Mucosa of descending colon (tissue), 3 donors: ENCODE measurements at regions not wholly inside any gene's neighbourhood (a gene's known extent, or its start where the extent isn't known, plus 50 kb on each side); places are given as distances from the start of the nearest gene placed in this dataset.

Experiments used
- ATAC-seq: fragments of 200-7000 bp; cut with Tn5 transposase; one replicate; pipeline ENCODE4 v1.9.1; 2020; ENCODE audit warnings: mild to moderate bottlenecking, moderate library complexity
- DNase-seq, 3 donors: peaks; one replicate each; pipeline ENCODE4 v3.0.0-alpha.2; 2020
- H3K36me3 ChIP-seq: fragments of 200-600 bp; one replicate; pipeline ENCODE4 v1.8.0; 2021; ENCODE audit warnings: low read depth, mild to moderate bottlenecking
- H3K4me1 ChIP-seq: fragments of 200-600 bp; one replicate; pipeline ENCODE4 v1.8.0; 2021; ENCODE audit warnings: low read depth, mild to moderate bottlenecking
- H3K4me3 ChIP-seq: fragments of 200-600 bp; one replicate; pipeline ENCODE4 v1.8.0; 2021; ENCODE audit warnings: mild to moderate bottlenecking
- H3K9me3 ChIP-seq: fragments of 200-600 bp; one replicate; pipeline ENCODE4 v1.8.0; 2021; ENCODE audit warnings: mild to moderate bottlenecking
- CTCF ChIP-seq: fragments of 200-600 bp; IDR thresholded peaks from one replicate; pipeline ENCODE4 v1.8.0; 2022; ENCODE audit warnings: antibody characterized with exemption, mild to moderate bottlenecking
- intact Hi-C, 2 donors: fragments of 100-400 bp; cut with DNase I in 1 of 2; cut with micrococcal nuclease in 1 of 2; formaldehyde crosslinking; loops; one replicate each; pipeline versions ENCODE4 v1.11.0 to v1.11.1; 2022; cut with DNase I, micrococcal nuclease
- donor health status: DM: no; HTN: no; CAD: no; lungs with moderate emphysema.
- donor health status: DM: no; HTN: no; CAD: no.
- donor health status: DM: no; HTN: yes; CAD: no.

- intact Hi-C loops = no loop called here
- no peaks in the 10 kb centered on the region for H3K4me1 ChIP-seq
- ATAC-seq (peak; percentile 97), DNase-seq (peak in 2 of 3 donors; percentile 29 to 43)
- H3K4me3 ChIP-seq = no peak overlapping the region
- TF ChIP-seq CTCF = no peak
- no peaks in the 10 kb centered on the region for H3K9me3 ChIP-seq
- no peaks in the 10 kb centered on the region for H3K36me3 ChIP-seq
These were observed 262.8 kb downstream of the SLC16A7 start for GRCh38 chr12:59858508-59859170.

GRCh38 chr12:59859171-59859510 lies 263.3 kb downstream of the SLC16A7 start:
- H3K36me3 ChIP-seq = no peaks in the 10 kb centered on the region
- H3K9me3 ChIP-seq = no peaks in the 10 kb centered on the region
- intact Hi-C loops = no loop called here
- DNase-seq (no peak), ATAC-seq (no peak)
- H3K4me3 ChIP-seq = no peak overlapping the region
- no peaks in the 10 kb centered on the region for H3K4me1 ChIP-seq
- TF ChIP-seq CTCF = no peak

- ATAC-seq = no peak
- DNase-seq = no peak
- Histone ChIP-seq H3K4me1 (no peaks in the 10 kb centered on the region), H3K9me3 (no peaks in the 10 kb centered on the region), H3K36me3 (no peaks in the 10 kb centered on the region), H3K4me3 (no peak overlapping the region)
- no peak for TF ChIP-seq CTCF
- intact Hi-C loops = no loop called here
These were observed 265.8 kb downstream of the SLC16A7 start for GRCh38 chr12:59861635-59862034.

GRCh38 chr12:59867055-59867454 lies 271.2 kb downstream of the SLC16A7 start:
- no peaks in the 10 kb centered on the region for H3K9me3 ChIP-seq
- no peak for DNase-seq
- no peak for ATAC-seq
- no peak for TF ChIP-seq CTCF
- no peaks in the 10 kb centered on the region for H3K4me1 ChIP-seq
- no peak overlapping the region for H3K4me3 ChIP-seq
- intact Hi-C loops = no loop called here
- no peaks in the 10 kb centered on the region for H3K36me3 ChIP-seq

- Histone ChIP-seq H3K4me3 (no peak overlapping the region), H3K36me3 (no peaks in the 10 kb centered on the region), H3K4me1 (no peaks in the 10 kb centered on the region), H3K9me3 (no peaks in the 10 kb centered on the region)
- ATAC-seq = no peak
- no peak for TF ChIP-seq CTCF
- intact Hi-C loops = no loop called here
- no peak for DNase-seq
These were observed 271.9 kb downstream of the SLC16A7 start for GRCh38 chr12:59867689-59868088.

GRCh38 chr12:59871779-59872178 lies 275.9 kb downstream of the SLC16A7 start:
- no peak for TF ChIP-seq CTCF
- Histone ChIP-seq H3K36me3 (no peaks in the 10 kb centered on the region), H3K4me1 (no peaks in the 10 kb centered on the region), H3K9me3 (no peaks in the 10 kb centered on the region), H3K4me3 (no peak overlapping the region)
- intact Hi-C loops = no loop called here
- DNase-seq (no peak), ATAC-seq (no peak)
